D721Med (cell line): ENCODE measurements at regions not wholly inside any gene's neighbourhood (a gene's known extent, or its start where the extent isn't known, plus 50 kb on each side); places are given as distances from the start of the nearest gene placed in this dataset.

Experiments used
- DNase-seq: peaks from one replicate; pipeline ENCODE4 v3.0.0; 2011; ENCODE audit warnings: low spot score; ENCODE audit not compliant: insufficient read length
- FAIRE-seq: peaks from 2 replicates; lab custom pipeline; 2011; peaks lifted over from hg19 to GRCh38; lab: Jason Lieb, UNC
- TF ChIP-seq, protein P1 (sequence below): IDR thresholded peaks from 2 replicates; pipeline ENCODE4 v1.5.1; 2012; ENCODE audit warnings: mild to moderate bottlenecking, control low read depth; ENCODE audit not compliant: insufficient read depth; ENCODE audit errors: missing control alignments

DNA sequence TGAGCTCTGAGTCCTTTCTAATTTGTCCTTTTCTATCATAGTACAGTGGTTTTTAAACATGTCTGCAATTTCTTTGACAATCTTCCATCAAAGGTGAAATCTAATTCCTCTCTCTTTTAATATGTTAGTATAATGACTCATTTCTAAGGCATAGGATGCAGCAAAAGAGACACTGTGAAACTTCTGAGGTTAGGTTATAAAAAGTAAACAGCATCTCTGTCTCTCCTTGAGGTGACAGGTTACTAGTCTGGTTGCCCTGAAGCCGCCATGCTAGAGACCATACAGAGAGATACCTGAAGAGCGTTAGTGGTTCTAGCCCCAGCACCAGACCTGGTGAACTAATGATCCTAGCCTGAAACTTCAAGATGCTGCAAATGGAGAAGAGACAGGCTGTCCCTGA lies 114.3 kb downstream of the PPM1A start:
- DNase-seq (no peak), FAIRE-seq (no peak)
- TF ChIP-seq, protein P1, sequence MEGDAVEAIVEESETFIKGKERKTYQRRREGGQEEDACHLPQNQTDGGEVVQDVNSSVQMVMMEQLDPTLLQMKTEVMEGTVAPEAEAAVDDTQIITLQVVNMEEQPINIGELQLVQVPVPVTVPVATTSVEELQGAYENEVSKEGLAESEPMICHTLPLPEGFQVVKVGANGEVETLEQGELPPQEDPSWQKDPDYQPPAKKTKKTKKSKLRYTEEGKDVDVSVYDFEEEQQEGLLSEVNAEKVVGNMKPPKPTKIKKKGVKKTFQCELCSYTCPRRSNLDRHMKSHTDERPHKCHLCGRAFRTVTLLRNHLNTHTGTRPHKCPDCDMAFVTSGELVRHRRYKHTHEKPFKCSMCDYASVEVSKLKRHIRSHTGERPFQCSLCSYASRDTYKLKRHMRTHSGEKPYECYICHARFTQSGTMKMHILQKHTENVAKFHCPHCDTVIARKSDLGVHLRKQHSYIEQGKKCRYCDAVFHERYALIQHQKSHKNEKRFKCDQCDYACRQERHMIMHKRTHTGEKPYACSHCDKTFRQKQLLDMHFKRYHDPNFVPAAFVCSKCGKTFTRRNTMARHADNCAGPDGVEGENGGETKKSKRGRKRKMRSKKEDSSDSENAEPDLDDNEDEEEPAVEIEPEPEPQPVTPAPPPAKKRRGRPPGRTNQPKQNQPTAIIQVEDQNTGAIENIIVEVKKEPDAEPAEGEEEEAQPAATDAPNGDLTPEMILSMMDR: no peak

- no peak for FAIRE-seq
- no peak for DNase-seq
- TF ChIP-seq, protein P1: no peak
Measured at GRCh38 chr14:60363687-60364086, 114.7 kb downstream of the PPM1A start.

GRCh38 chr14:60381909-60382308 lies 104.0 kb downstream of the C14orf39 start:
- TF ChIP-seq, protein P1: no peak

More at GRCh38 chr14:60381909-60382308, 104.0 kb downstream of the C14orf39 start:
- DNase-seq (no peak), FAIRE-seq (no peak)
